ENCODE measurements at regions not wholly inside any gene's neighbourhood (a gene's known extent, or its start where the extent isn't known, plus 50 kb on each side); places are given as distances from the start of the nearest gene placed in this dataset.
A peak's percentile ranks its signal among the peaks of the same experiment; 100 is the strongest.
"Not testable (repeated sequence)": the region's sequence is repeated elsewhere in the genome, so short reads cannot be mapped to it uniquely, and the experiment has no call there.

- not testable (repeated sequence) for H3K9me3 ChIP-seq; H3K4me3 ChIP-seq; H3K36me3 ChIP-seq; H3K27ac ChIP-seq; H3K4me1 ChIP-seq; H3K27me3 ChIP-seq; DNase-seq (ENCODE audit: low spot score in 2 of 2)
- 79 to 90% methylated on average over 4 of the region's 4 CpGs for WGBS, 2 donors
These were observed 129.1 kb downstream of the CCT8L2 start for GRCh38 chr22:16463472-16463871.

- not testable (repeated sequence) for H3K4me3 ChIP-seq; H3K4me1 ChIP-seq; H3K27ac ChIP-seq; H3K27me3 ChIP-seq; DNase-seq (ENCODE audit: low spot score in 2 of 2); H3K36me3 ChIP-seq
- WGBS, 2 donors: 49 to 59% methylated on average over 6 to 7 of the region's 7 CpGs
- H3K9me3 ChIP-seq: peaks cover 0 to 19% (median 0%) of the 10 kb centered on the region in 4 donors
These were observed 145.2 kb downstream of the CCT8L2 start for GRCh38 chr22:16447451-16447850.

- H3K4me1 ChIP-seq; H3K27me3 ChIP-seq; H3K36me3 ChIP-seq; H3K4me3 ChIP-seq; DNase-seq (ENCODE audit: low spot score in 2 of 2); H3K27ac ChIP-seq: not testable (repeated sequence)
- peaks cover 0 to 17% (median 0%) of the 10 kb centered on the region in 4 donors for H3K9me3 ChIP-seq
- WGBS, 2 donors: 67 to 77% methylated on average over 6 of the region's 6 CpGs
These were observed 145.7 kb downstream of the CCT8L2 start for GRCh38 chr22:16446755-16447440.

- H3K27me3 ChIP-seq; H3K4me3 ChIP-seq; H3K27ac ChIP-seq; DNase-seq (ENCODE audit: low spot score in 2 of 2); H3K4me1 ChIP-seq; H3K36me3 ChIP-seq; H3K9me3 ChIP-seq: not testable (repeated sequence)
- WGBS, 2 donors: 27 to 36% methylated on average over 1 of the region's 1 CpG
- peak in 3 of 5 experiments; percentile 8 to 41 (median 14) for TF ChIP-seq CTCF (IDR thresholded peaks at IDR 0.05)
These were observed 151.6 kb downstream of the CCT8L2 start for GRCh38 chr22:16441014-16441413.

- not testable (repeated sequence) for H3K9me3 ChIP-seq; DNase-seq (ENCODE audit: low spot score in 2 of 2)
These were observed 169.1 kb downstream of the CCT8L2 start for GRCh38 chr22:16423476-16423875.

GRCh38 chr22:16417498-16417897 is 175.1 kb downstream of the CCT8L2 start:
- 44 to 51% methylated on average over 3 of the region's 3 CpGs for WGBS, 2 donors
- H3K4me3 ChIP-seq; H3K27ac ChIP-seq; H3K4me1 ChIP-seq; H3K36me3 ChIP-seq; H3K9me3 ChIP-seq; H3K27me3 ChIP-seq; DNase-seq (ENCODE audit: low spot score in 2 of 2): not testable (repeated sequence)

More at GRCh38 chr22:16423476-16423875, 169.1 kb downstream of the CCT8L2 start:
- not testable (repeated sequence) for H3K27ac ChIP-seq, H3K36me3 ChIP-seq, H3K4me3 ChIP-seq, H3K4me1 ChIP-seq, H3K27me3 ChIP-seq
- WGBS, 2 donors: 83 to 84% methylated on average over 21 of the region's 21 CpGs

GRCh38 chr22:16404639-16405038 is 188.0 kb downstream of the CCT8L2 start:
- H3K36me3 ChIP-seq; H3K4me1 ChIP-seq; H3K27me3 ChIP-seq; DNase-seq (ENCODE audit: low spot score in 2 of 2); H3K4me3 ChIP-seq; H3K9me3 ChIP-seq; H3K27ac ChIP-seq: not testable (repeated sequence)
- 78 to 82% methylated on average over 7 of the region's 7 CpGs for WGBS, 2 donors

- not testable (repeated sequence) for H3K27ac ChIP-seq; H3K4me3 ChIP-seq; H3K4me1 ChIP-seq; H3K9me3 ChIP-seq; DNase-seq (ENCODE audit: low spot score in 2 of 2); H3K36me3 ChIP-seq; H3K27me3 ChIP-seq
- 73 to 74% methylated on average over 20 of the region's 20 CpGs for WGBS, 2 donors
These were observed 188.9 kb downstream of the CCT8L2 start for GRCh38 chr22:16403661-16404060.

- H3K4me3 ChIP-seq; H3K4me1 ChIP-seq; H3K9me3 ChIP-seq; DNase-seq (ENCODE audit: low spot score in 2 of 2); H3K27me3 ChIP-seq; H3K36me3 ChIP-seq; H3K27ac ChIP-seq: not testable (repeated sequence)
- WGBS, 2 donors: 50 to 52% methylated on average over 6 of the region's 6 CpGs
These were observed 189.7 kb downstream of the CCT8L2 start for GRCh38 chr22:16402874-16403399.

GRCh38 chr22:16393476-16393875 is 199.1 kb downstream of the CCT8L2 start:
- DNase-seq (ENCODE audit: low spot score in 2 of 2); H3K27ac ChIP-seq; H3K27me3 ChIP-seq; H3K4me3 ChIP-seq; H3K36me3 ChIP-seq; H3K4me1 ChIP-seq; H3K9me3 ChIP-seq: not testable (repeated sequence)
- 62 to 64% methylated on average over 2 of the region's 2 CpGs for WGBS, 2 donors

GRCh38 chr22:16391417-16391930 is 201.1 kb downstream of the CCT8L2 start:
- 79 to 89% methylated on average over 10 to 14 of the region's 20 CpGs for WGBS, 2 donors

GRCh38 chr22:16390541-16391217 is 201.9 kb downstream of the CCT8L2 start:
- 85 to 88% methylated on average over 10 to 27 of the region's 31 CpGs for WGBS, 2 donors
- not testable (repeated sequence) for H3K36me3 ChIP-seq; DNase-seq (ENCODE audit: low spot score in 2 of 2); H3K9me3 ChIP-seq; H3K4me1 ChIP-seq; H3K4me3 ChIP-seq; H3K27ac ChIP-seq; H3K27me3 ChIP-seq

More at GRCh38 chr22:16391417-16391930, 201.1 kb downstream of the CCT8L2 start:
- H3K9me3 ChIP-seq; H3K4me1 ChIP-seq; H3K4me3 ChIP-seq; DNase-seq (ENCODE audit: low spot score in 2 of 2); H3K27me3 ChIP-seq; H3K36me3 ChIP-seq; H3K27ac ChIP-seq: not testable (repeated sequence)

Data from tibial nerve (tissue), 4 donors.